ENCODE measurements at regions not wholly inside any gene's neighbourhood (a gene's known extent, or its start where the extent isn't known, plus 50 kb on each side); places are given as distances from the start of the nearest gene placed in this dataset.

DNA sequence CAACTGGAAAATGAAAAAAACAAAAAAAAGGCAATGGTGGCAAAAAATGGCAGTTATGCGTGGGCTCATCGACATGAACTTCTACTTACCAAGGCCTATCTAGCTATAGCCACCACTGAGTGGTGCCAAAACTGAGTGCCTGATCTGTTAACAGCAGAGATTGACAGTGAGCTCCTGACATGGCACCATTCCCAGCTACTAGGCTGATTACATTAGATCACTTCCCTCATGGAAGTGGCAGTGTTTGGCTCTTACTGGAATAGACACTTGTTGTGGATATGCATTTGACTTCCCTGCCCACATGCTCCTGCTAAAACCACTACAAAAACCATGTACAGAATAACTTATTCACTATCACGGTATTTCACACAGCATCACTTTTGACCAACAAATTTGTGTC, 216.1 kb upstream of the SGK1 start:
- DNase-seq = no peak
- intact Hi-C loops (cut with DNase I) = no loop called here
- H3K4me3 ChIP-seq = no peak overlapping the region

DNA sequence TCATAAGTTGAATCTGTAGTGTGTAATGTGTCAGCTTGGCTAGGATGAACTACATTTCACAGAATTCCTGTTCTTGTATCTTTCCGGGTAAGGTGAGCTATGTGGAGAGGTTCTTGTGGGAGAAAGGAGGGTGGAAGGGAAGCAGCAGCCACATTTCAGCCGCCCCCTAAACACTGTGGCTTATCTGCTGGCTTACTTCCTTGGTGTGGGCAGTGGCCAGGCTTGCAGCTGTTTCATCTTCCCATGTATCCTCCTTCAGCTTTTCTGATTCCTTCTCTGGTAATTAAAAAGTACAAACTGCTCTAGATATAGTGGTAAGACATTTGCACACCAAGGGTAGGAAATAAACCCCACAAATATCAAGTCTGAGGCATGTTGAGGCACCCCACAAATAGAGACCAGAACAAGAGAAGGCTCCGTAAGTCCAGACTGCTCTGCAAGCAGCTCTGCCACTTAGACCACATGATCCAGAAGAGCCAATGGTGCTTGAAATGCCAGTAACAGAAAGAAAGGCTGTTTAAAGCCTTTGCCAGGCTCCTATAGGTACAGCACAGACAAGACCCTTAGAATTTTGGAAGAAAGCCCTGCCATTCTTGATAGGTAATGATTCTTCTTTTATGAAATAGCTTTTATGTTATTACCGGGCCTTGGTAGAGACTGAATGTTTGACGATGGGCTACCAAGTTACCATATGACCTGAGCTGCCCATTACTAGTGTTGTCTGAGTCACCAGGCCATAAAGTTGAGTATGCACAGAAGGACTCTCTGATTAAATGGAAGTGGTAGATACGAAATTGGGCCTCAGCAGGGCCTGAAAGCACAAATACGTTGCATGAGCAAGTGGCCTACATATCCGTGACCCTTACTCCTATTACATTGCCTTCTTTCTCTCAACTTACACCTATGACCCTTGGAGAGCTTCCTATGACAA, 215.0 kb upstream of the SGK1 start:
- Histone ChIP-seq H3K9me3 (no peaks in the 10 kb centered on the region), H3K36me3 (no peaks in the 10 kb centered on the region), H3K4me1 (peaks cover 0 to 17% (median 3%) of the 10 kb centered on the region in 4 donors), H3K4me3 (no peak overlapping the region), H3K27me3 (no peaks in the 10 kb centered on the region), H3K27ac (no peak overlapping the region)
- no peak for DNase-seq
- 82% methylated on average over 7 of the region's 8 CpGs for WGBS (ENCODE audit: insufficient coverage, low coverage, low lambda C conversion rate, missing lambda C conversion rate)
- no peak for ATAC-seq
- TF ChIP-seq, protein P1, sequence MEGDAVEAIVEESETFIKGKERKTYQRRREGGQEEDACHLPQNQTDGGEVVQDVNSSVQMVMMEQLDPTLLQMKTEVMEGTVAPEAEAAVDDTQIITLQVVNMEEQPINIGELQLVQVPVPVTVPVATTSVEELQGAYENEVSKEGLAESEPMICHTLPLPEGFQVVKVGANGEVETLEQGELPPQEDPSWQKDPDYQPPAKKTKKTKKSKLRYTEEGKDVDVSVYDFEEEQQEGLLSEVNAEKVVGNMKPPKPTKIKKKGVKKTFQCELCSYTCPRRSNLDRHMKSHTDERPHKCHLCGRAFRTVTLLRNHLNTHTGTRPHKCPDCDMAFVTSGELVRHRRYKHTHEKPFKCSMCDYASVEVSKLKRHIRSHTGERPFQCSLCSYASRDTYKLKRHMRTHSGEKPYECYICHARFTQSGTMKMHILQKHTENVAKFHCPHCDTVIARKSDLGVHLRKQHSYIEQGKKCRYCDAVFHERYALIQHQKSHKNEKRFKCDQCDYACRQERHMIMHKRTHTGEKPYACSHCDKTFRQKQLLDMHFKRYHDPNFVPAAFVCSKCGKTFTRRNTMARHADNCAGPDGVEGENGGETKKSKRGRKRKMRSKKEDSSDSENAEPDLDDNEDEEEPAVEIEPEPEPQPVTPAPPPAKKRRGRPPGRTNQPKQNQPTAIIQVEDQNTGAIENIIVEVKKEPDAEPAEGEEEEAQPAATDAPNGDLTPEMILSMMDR (IDR thresholded peaks at IDR 0.05) = no peak
- no peak for TF ChIP-seq POLR2A (IDR thresholded peaks at IDR 0.05)
- intact Hi-C loops (cut with DNase I) = no loop called here

More for the DNA sequence above, 216.1 kb upstream of the SGK1 start:
- H3K27me3 ChIP-seq = no peaks in the 10 kb centered on the region
- ATAC-seq = peak in 3 of 4 donors; percentile 29 to 53 (median 52)
- no peak for TF ChIP-seq POLR2A (IDR thresholded peaks at IDR 0.05)
- TF ChIP-seq, protein P1 (IDR thresholded peaks at IDR 0.05) = no peak
- H3K9me3 ChIP-seq = no peaks in the 10 kb centered on the region
- no peaks in the 10 kb centered on the region for H3K36me3 ChIP-seq
- H3K27ac ChIP-seq = no peak overlapping the region
- peaks cover 0 to 17% (median 3%) of the 10 kb centered on the region in 4 donors for H3K4me1 ChIP-seq
- WGBS (ENCODE audit: insufficient coverage, low coverage, low lambda C conversion rate, missing lambda C conversion rate) = 95% methylated on average over 2 of the region's 3 CpGs

DNA sequence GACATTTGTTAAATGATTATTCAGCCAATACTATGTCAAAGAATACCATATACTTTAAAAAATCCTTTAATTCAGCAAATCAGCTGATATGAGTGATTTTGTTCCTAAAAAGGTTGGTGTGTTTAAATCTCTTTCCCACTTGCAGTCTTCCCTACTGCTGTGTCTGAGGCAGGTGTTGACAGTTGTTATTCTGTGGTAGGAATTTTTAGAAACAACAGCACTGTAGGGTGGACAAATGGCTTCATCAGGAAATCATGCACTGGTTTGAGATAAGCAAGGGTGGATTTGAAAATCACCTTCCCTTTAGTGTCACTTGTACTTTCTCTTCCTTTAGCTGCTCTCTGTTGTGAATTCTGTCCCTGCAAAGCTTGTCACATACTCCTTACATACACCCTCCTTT, 213.7 kb upstream of the SGK1 start:
- Histone ChIP-seq H3K36me3 (no peaks in the 10 kb centered on the region), H3K4me3 (no peak overlapping the region), H3K9me3 (no peaks in the 10 kb centered on the region), H3K27ac (peak overlapping the region in 1 of 3 donors; percentile 86), H3K27me3 (no peaks in the 10 kb centered on the region), H3K4me1 (peaks cover 0 to 17% (median 3%) of the 10 kb centered on the region in 4 donors)
- ATAC-seq (no peak), DNase-seq (no peak)
- intact Hi-C loops (cut with DNase I) = no loop called here
- TF ChIP-seq, protein P1 (IDR thresholded peaks at IDR 0.05) = no peak
- TF ChIP-seq POLR2A (IDR thresholded peaks at IDR 0.05) = no peak

DNA sequence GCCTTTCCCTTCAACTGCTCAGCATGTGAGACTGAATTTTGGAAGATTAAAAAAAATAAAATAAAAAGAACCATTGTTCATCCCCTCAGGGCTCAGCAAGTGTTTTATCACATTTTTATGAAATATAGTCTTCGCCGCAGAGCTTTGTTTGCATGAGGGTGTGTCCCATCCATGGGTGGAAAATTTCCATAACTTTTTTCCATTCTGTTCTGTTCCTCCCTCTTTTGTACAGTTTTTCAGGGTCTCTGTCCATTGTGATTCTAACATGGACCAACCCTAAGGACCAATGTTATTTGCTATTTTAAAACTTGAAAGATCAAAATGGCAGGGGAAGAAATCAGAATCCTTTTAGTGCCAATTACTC, 213.3 kb upstream of the SGK1 start:
- ATAC-seq (no peak), DNase-seq (no peak)
- H3K4me1 ChIP-seq = peaks cover 0 to 19% (median 3%) of the 10 kb centered on the region in 4 donors
- intact Hi-C loops (cut with DNase I) = no loop called here
- 89% methylated on average over 2 of the region's 2 CpGs for WGBS (ENCODE audit: insufficient coverage, low coverage, low lambda C conversion rate, missing lambda C conversion rate)
- H3K9me3 ChIP-seq = no peaks in the 10 kb centered on the region
- no peak overlapping the region for H3K4me3 ChIP-seq
- no peaks in the 10 kb centered on the region for H3K27me3 ChIP-seq
- peak overlapping the region in 2 of 3 donors; percentile 81 to 86 for H3K27ac ChIP-seq
- TF ChIP-seq, protein P1 (IDR thresholded peaks at IDR 0.05) = no peak
- TF ChIP-seq POLR2A (IDR thresholded peaks at IDR 0.05) = no peak
- H3K36me3 ChIP-seq = no peaks in the 10 kb centered on the region

Measured in right lobe of liver (tissue), 6 donors.